Prostate gland (tissue), 2 donors: ENCODE measurements at regions not wholly inside any gene's neighbourhood (a gene's known extent, or its start where the extent isn't known, plus 50 kb on each side); places are given as distances from the start of the nearest gene placed in this dataset.
"Not testable (repeated sequence)": the region's sequence is repeated elsewhere in the genome, so short reads cannot be mapped to it uniquely, and the experiment has no call there.

ENCODE experiments used
- DNase-seq: peaks from one replicate; pipeline ENCODE4 v3.0.0-alpha.2; 2019; ENCODE audit warnings: low spot score
- H3K27ac ChIP-seq, 2 donors: fragments of 200-600 bp; sonication (generic); 2 replicates each; pipeline ENCODE4 v1.5.1; 2017 to 2019
- H3K27me3 ChIP-seq: fragments of 200-600 bp; sonication (generic); replicated peaks from 2 replicates; pipeline ENCODE4 v1.5.1; 2019; ENCODE audit not compliant: insufficient read depth
- H3K36me3 ChIP-seq, 2 donors: fragments of 200-600 bp; sonication (generic); 1 replicate in 1 of 2; 2 replicates in 1 of 2; pipeline versions ENCODE4 v1.5.1 to v1.8.1; 2017 to 2019
- H3K4me1 ChIP-seq: fragments of 200-600 bp; sonication (generic); replicated peaks from 2 replicates; pipeline ENCODE4 v1.5.1; 2019
- H3K4me3 ChIP-seq, 2 donors: fragments of 200-600 bp; sonication (generic); 2 replicates each; pipeline ENCODE4 v1.5.1; 2017 to 2019
- H3K9me3 ChIP-seq: fragments of 200-600 bp; sonication (generic); 2 replicates; pipeline ENCODE4 v1.5.1; 2017
- CTCF ChIP-seq, 4 experiments: fragments of 200-600 bp in 2 of 4; fragments of 450-650 bp in 2 of 4; sonication (generic) in 2 of 4; IDR thresholded peaks; 1 replicate in 3 of 4; 2 replicates in 1 of 4; pipeline ENCODE4 v1.5.1; 2016 to 2019; ENCODE audit warnings: antibody characterized with exemption in 4 of 4, mild to moderate bottlenecking in 2 of 4, moderate library complexity in 2 of 4
- POLR2A ChIP-seq: fragments of 450-650 bp; IDR thresholded peaks from one replicate; pipeline ENCODE4 v1.6.1; 2016; ENCODE audit warnings: antibody characterized with exemption, mild to moderate bottlenecking
- POLR2AphosphoS5 ChIP-seq: sonication (generic); formaldehyde crosslinking; IDR thresholded peaks from one replicate; pipeline ENCODE4 v1.6.1; 2017; ENCODE audit warnings: antibody characterized with exemption
- WGBS: methylation state at CpG from one replicate; pipeline ENCODE4 v1.1.5; 2018; 5-methylcytosine and 5-hydroxymethylcytosine counted together
- intact Hi-C: fragments of 100-400 bp; cut with DNase I; formaldehyde crosslinking; loops from one replicate; pipeline ENCODE4 v1.14.2; 2022

- Histone ChIP-seq H3K36me3 (no peaks in the 10 kb centered on the region), H3K27me3 (no peaks in the 10 kb centered on the region), H3K4me1 (no peaks in the 10 kb centered on the region), H3K9me3 (no peaks in the 10 kb centered on the region), H3K4me3 (no peak overlapping the region), H3K27ac (no peak overlapping the region)
- WGBS = 91% methylated on average over 12 of the region's 12 CpGs
- intact Hi-C loops = no loop called here
- DNase-seq = no peak
- TF ChIP-seq CTCF (IDR thresholded peaks at IDR 0.05) = no peak
- no peak for TF ChIP-seq POLR2A
- no peak for TF ChIP-seq POLR2AphosphoS5
Measured at GRCh38 chr4:187124331-187124730, 400.7 kb upstream of the FAT1 start.

GRCh38 chr4:187125062-187125461 is 401.4 kb upstream of the FAT1 start:
- no peaks in the 10 kb centered on the region for H3K36me3 ChIP-seq
- no peaks in the 10 kb centered on the region for H3K4me1 ChIP-seq
- H3K27ac ChIP-seq = no peak overlapping the region
- H3K27me3 ChIP-seq = no peaks in the 10 kb centered on the region
- WGBS = 95% methylated on average over 19 of the region's 19 CpGs
- intact Hi-C loops = no loop called here
- DNase-seq = no peak
- no peak overlapping the region for H3K4me3 ChIP-seq
- TF ChIP-seq POLR2A (no peak), POLR2AphosphoS5 (no peak), CTCF (IDR thresholded peaks at IDR 0.05) (no peak)
- H3K9me3 ChIP-seq = no peaks in the 10 kb centered on the region

GRCh38 chr4:187127456-187127855 is 403.8 kb upstream of the FAT1 start:
- intact Hi-C loops = no loop called here
- Histone ChIP-seq H3K27me3 (no peaks in the 10 kb centered on the region), H3K36me3 (no peaks in the 10 kb centered on the region), H3K9me3 (no peaks in the 10 kb centered on the region), H3K4me1 (no peaks in the 10 kb centered on the region), H3K27ac (no peak overlapping the region), H3K4me3 (no peak overlapping the region)
- DNase-seq = no peak
- 96% methylated on average over 3 of the region's 3 CpGs for WGBS
- TF ChIP-seq POLR2A (no peak), CTCF (IDR thresholded peaks at IDR 0.05) (no peak), POLR2AphosphoS5 (no peak)

GRCh38 chr4:187128222-187128621 is 404.6 kb upstream of the FAT1 start:
- WGBS = 65% methylated on average over 11 of the region's 11 CpGs
- Histone ChIP-seq H3K27ac (no peak overlapping the region), H3K27me3 (no peaks in the 10 kb centered on the region), H3K9me3 (no peaks in the 10 kb centered on the region), H3K4me3 (no peak overlapping the region), H3K36me3 (no peaks in the 10 kb centered on the region), H3K4me1 (no peaks in the 10 kb centered on the region)
- no peak for DNase-seq
- no peak for TF ChIP-seq POLR2A
- no peak for TF ChIP-seq POLR2AphosphoS5
- no peak for TF ChIP-seq CTCF (IDR thresholded peaks at IDR 0.05)
- intact Hi-C loops = no loop called here

- intact Hi-C loops = no loop called here
- 24% methylated on average over 8 of the region's 8 CpGs for WGBS
- Histone ChIP-seq H3K36me3 (no peaks in the 10 kb centered on the region), H3K27me3 (no peaks in the 10 kb centered on the region), H3K4me3 (no peak overlapping the region), H3K4me1 (no peaks in the 10 kb centered on the region), H3K27ac (no peak overlapping the region), H3K9me3 (no peaks in the 10 kb centered on the region)
- DNase-seq = peak; percentile 20
- no peak for TF ChIP-seq POLR2AphosphoS5
- TF ChIP-seq POLR2A = no peak
- TF ChIP-seq CTCF (IDR thresholded peaks at IDR 0.05) = no peak
Measured at GRCh38 chr4:187128976-187129375, 405.3 kb upstream of the FAT1 start.

GRCh38 chr4:187131826-187132225 is 408.2 kb upstream of the FAT1 start:
- H3K27me3 ChIP-seq, H3K9me3 ChIP-seq, H3K27ac ChIP-seq, H3K4me3 ChIP-seq, DNase-seq, intact Hi-C loops, H3K4me1 ChIP-seq, H3K36me3 ChIP-seq: not testable (repeated sequence)
- 100% methylated on average over 1 of the region's 1 CpG for WGBS
